SK-N-SH (cell line): ENCODE measurements at regions not wholly inside any gene's neighbourhood (a gene's known extent, or its start where the extent isn't known, plus 50 kb on each side); places are given as distances from the start of the nearest gene placed in this dataset.

Experiments used
- CTCF ChIA-PET: fragments of 300-600, 350-600 bp; formaldehyde crosslinking; extraction: SDS; loops from one replicate; lab custom pipeline; 2021; lab: Yijun Ruan, JAX
- POLR2A ChIA-PET: fragments of 350-600 bp; sonication (Branson Sonifier 250); formaldehyde crosslinking; extraction: SDS; loops from one replicate; lab custom pipeline; 2020; ENCODE audit warnings: antibody characterized with exemption, inconsistent platforms; lab: Yijun Ruan, JAX
- DNase-seq: peaks from one replicate; pipeline ENCODE4 v3.0.0; 2012
- H2AFZ ChIP-seq: fragments of 200-600 bp; sonication (generic); 2 replicates; pipeline ENCODE4 v1.8.1; 2016; ENCODE audit warnings: antibody characterized with exemption, mild to moderate bottlenecking, low read depth
- H3F3A ChIP-seq: fragments of 200-600 bp; sonication (generic); replicated peaks from 2 replicates; pipeline ENCODE3; 2016; ENCODE audit warnings: antibody characterized with exemption, mild to moderate bottlenecking; ENCODE audit not compliant: insufficient read depth
- H3K27ac ChIP-seq, 2 experiments: fragments of 200-500 bp in 1 of 2; fragments of 200-600 bp in 1 of 2; sonication (Bioruptor generic) in 1 of 2; sonication (generic), shearing (Covaris generic) in 1 of 2; 2 replicates each; pipeline versions ENCODE4 v1.5.1 to v1.6.1; 2014 to 2016; ENCODE audit warnings: low read depth in 2 of 2, inconsistent platforms in 1 of 2, low read length in 1 of 2, mild to moderate bottlenecking in 1 of 2, mixed read lengths in 1 of 2
- H3K27me3 ChIP-seq: fragments of 200-600 bp; sonication (generic), shearing (Covaris generic); 2 replicates; pipeline ENCODE4 v1.6.1; 2016; ENCODE audit warnings: mixed run types; ENCODE audit not compliant: insufficient read depth
- H3K36me3 ChIP-seq, 2 experiments: fragments of 200-500 bp in 1 of 2; fragments of 200-600 bp in 1 of 2; sonication (Bioruptor generic) in 1 of 2; sonication (generic) in 1 of 2; replicated peaks in 1 of 2; 2 replicates each; pipeline versions ENCODE3 to v1.5.1; 2014 to 2016; ENCODE audit warnings: low read length in 1 of 2, mild to moderate bottlenecking in 1 of 2; ENCODE audit not compliant: insufficient read depth in 2 of 2, control insufficient read depth in 1 of 2
- H3K4me1 ChIP-seq, 2 experiments: fragments of 200-500 bp in 1 of 2; fragments of 200-600 bp in 1 of 2; sonication (Bioruptor generic) in 1 of 2; sonication (generic), shearing (Covaris generic) in 1 of 2; 2 replicates each; pipeline versions ENCODE4 v1.5.1 to v1.6.1; 2014 to 2016; ENCODE audit warnings: low read depth in 1 of 2, low read length in 1 of 2, mixed run types in 1 of 2; ENCODE audit not compliant: insufficient read depth in 2 of 2, control insufficient read depth in 1 of 2
- H3K4me2 ChIP-seq: fragments of 200-600 bp; sonication (generic), shearing (Covaris generic); 2 replicates; pipeline ENCODE4 v1.6.1; 2017; ENCODE audit warnings: mixed run types
- H3K4me3 ChIP-seq, 2 experiments: fragments of 200-500 bp in 1 of 2; fragments of 200-600 bp in 1 of 2; sonication (Bioruptor generic) in 1 of 2; sonication (generic), shearing (Covaris generic) in 1 of 2; 2 replicates each; pipeline versions ENCODE4 v1.5.1 to v1.8.1; 2014 to 2016; ENCODE audit warnings: low read depth in 2 of 2, inconsistent platforms in 1 of 2, low read length in 1 of 2, mild to moderate bottlenecking in 1 of 2, mixed read lengths in 1 of 2, moderate library complexity in 1 of 2
- H3K79me2 ChIP-seq: fragments of 200-600 bp; sonication (generic); 2 replicates; pipeline ENCODE4 v1.8.1; 2017; ENCODE audit warnings: mild to moderate bottlenecking; ENCODE audit not compliant: insufficient read depth
- H3K9ac ChIP-seq: fragments of 200-600 bp; sonication (generic); 2 replicates; pipeline ENCODE4 v1.6.1; 2017; ENCODE audit warnings: mixed run types
- H3K9me2 ChIP-seq: fragments of 200-600 bp; sonication (generic); 2 replicates; pipeline ENCODE4 v1.6.1; 2017; ENCODE audit warnings: mixed run types
- H3K9me3 ChIP-seq: fragments of 200-600 bp; sonication (generic); 2 replicates; pipeline ENCODE4 v1.6.1; 2017; ENCODE audit warnings: mixed run types, mild to moderate bottlenecking, moderate library complexity
- H4K20me1 ChIP-seq: fragments of 200-600 bp; sonication (generic); 2 replicates; pipeline ENCODE4 v1.6.1; 2017; ENCODE audit warnings: mild to moderate bottlenecking, mixed run types; ENCODE audit not compliant: insufficient read depth
- CHD2 ChIP-seq: fragments of 150-350 bp; IDR thresholded peaks from 2 replicates; pipeline ENCODE4 v1.6.1; 2018; ENCODE audit warnings: low read length; ENCODE audit not compliant: partially characterized antibody
- EP300 ChIP-seq, 2 experiments: IDR thresholded peaks; 2 replicates each; pipeline versions ENCODE4 v1.4.0 to v1.6.1; 2012; ENCODE audit warnings: borderline replicate concordance in 1 of 2, low read depth in 1 of 2, low read length in 1 of 2
- FOSL2 ChIP-seq: IDR thresholded peaks from 2 replicates; pipeline ENCODE4 v1.4.0; 2012; ENCODE audit warnings: low read depth, mild to moderate bottlenecking, moderate library complexity, borderline replicate concordance
- FOXJ3 ChIP-seq: sonication (generic); formaldehyde crosslinking; IDR thresholded peaks from 2 replicates; pipeline ENCODE4 v1.5.1; 2020; ENCODE audit warnings: mild to moderate bottlenecking, missing genetic modification reagents
- FOXM1 ChIP-seq: IDR thresholded peaks from 2 replicates; pipeline ENCODE4 v1.4.0; 2012; ENCODE audit warnings: low read depth, mild to moderate bottlenecking
- GATA2 ChIP-seq: sonication (generic); formaldehyde crosslinking; IDR thresholded peaks from 2 replicates; pipeline ENCODE4 v1.5.0; 2020; ENCODE audit warnings: mild to moderate bottlenecking, missing genetic modification reagents
- JUND ChIP-seq: IDR thresholded peaks from 2 replicates; pipeline ENCODE4 v1.4.0; 2012
- MEF2A ChIP-seq: IDR thresholded peaks from 2 replicates; pipeline ENCODE4 v1.4.0; 2012; ENCODE audit warnings: low read depth, borderline replicate concordance
- MXI1 ChIP-seq: IDR thresholded peaks from 2 replicates; pipeline ENCODE4 v1.6.1; 2012; ENCODE audit warnings: mild to moderate bottlenecking, low read depth, low read length, improper control_type of control experiment
- NFIC ChIP-seq: IDR thresholded peaks from 2 replicates; pipeline ENCODE4 v1.4.0; 2012; ENCODE audit warnings: borderline replicate concordance
- NRF1 ChIP-seq: IDR thresholded peaks from 2 replicates; pipeline ENCODE4 v1.6.1; 2012; ENCODE audit warnings: low read depth, mild to moderate bottlenecking, low read length
- POLR2AphosphoS5 ChIP-seq: IDR thresholded peaks from 2 replicates; pipeline ENCODE4 v1.6.1; 2012; ENCODE audit warnings: low read depth, low read length
- RAD21 ChIP-seq: IDR thresholded peaks from 2 replicates; pipeline ENCODE4 v1.6.1; 2012; ENCODE audit warnings: mild to moderate bottlenecking, low read length
- RCOR1 ChIP-seq: fragments of 150-350 bp; IDR thresholded peaks from 2 replicates; pipeline ENCODE4 v1.6.1; 2017; ENCODE audit warnings: antibody characterized with exemption, low read length
- RXRA ChIP-seq: IDR thresholded peaks from 2 replicates; pipeline ENCODE4 v1.4.0; 2012; ENCODE audit warnings: low read depth, mild to moderate bottlenecking, borderline replicate concordance
- SMC3 ChIP-seq: IDR thresholded peaks from 2 replicates; pipeline ENCODE4 v1.6.1; 2012; ENCODE audit warnings: low read depth, low read length, improper control_type of control experiment
- TAF1 ChIP-seq: IDR thresholded peaks from 2 replicates; pipeline ENCODE4 v1.6.1; 2012; ENCODE audit warnings: low read depth, mild to moderate bottlenecking, low read length, moderate library complexity, borderline replicate concordance
- TCF12 ChIP-seq: IDR thresholded peaks from 2 replicates; pipeline ENCODE4 v1.4.0; 2012
- TEAD4 ChIP-seq: IDR thresholded peaks from 2 replicates; pipeline ENCODE4 v1.4.0; 2012; ENCODE audit warnings: mild to moderate bottlenecking, borderline replicate concordance; ENCODE audit not compliant: insufficient read depth
- YY1 ChIP-seq: IDR thresholded peaks from 2 replicates; pipeline ENCODE4 v1.4.0; 2012; ENCODE audit warnings: low read depth, mild to moderate bottlenecking
- WGBS: methylation state at CpG from one replicate; pipeline ENCODE4 v1.1.6; 2017; ENCODE audit warnings: low lambda C conversion rate; 5-methylcytosine and 5-hydroxymethylcytosine counted together
- TF ChIP-seq, protein P1 (sequence below): IDR thresholded peaks from 2 replicates; pipeline ENCODE4 v1.4.0; 2012; ENCODE audit warnings: low read depth, borderline replicate concordance
- TF ChIP-seq, protein P2 (sequence below): IDR thresholded peaks from 2 replicates; pipeline ENCODE4; 2012
- TF ChIP-seq, protein P3 (sequence below): fragments of 150-350 bp; IDR thresholded peaks from 2 replicates; pipeline ENCODE4 v1.6.1; 2017; ENCODE audit warnings: antibody characterized with exemption, low read length, low read depth, borderline replicate concordance
- TF ChIP-seq, protein P4 (sequence below): IDR thresholded peaks from 2 replicates; pipeline ENCODE4 v1.6.1; 2012; ENCODE audit warnings: mild to moderate bottlenecking, low read depth, low read length, moderate library complexity
- TF ChIP-seq, protein P5 (sequence below): IDR thresholded peaks from 2 replicates; pipeline ENCODE4 v1.4.0; 2012; ENCODE audit warnings: low read depth

DNA sequence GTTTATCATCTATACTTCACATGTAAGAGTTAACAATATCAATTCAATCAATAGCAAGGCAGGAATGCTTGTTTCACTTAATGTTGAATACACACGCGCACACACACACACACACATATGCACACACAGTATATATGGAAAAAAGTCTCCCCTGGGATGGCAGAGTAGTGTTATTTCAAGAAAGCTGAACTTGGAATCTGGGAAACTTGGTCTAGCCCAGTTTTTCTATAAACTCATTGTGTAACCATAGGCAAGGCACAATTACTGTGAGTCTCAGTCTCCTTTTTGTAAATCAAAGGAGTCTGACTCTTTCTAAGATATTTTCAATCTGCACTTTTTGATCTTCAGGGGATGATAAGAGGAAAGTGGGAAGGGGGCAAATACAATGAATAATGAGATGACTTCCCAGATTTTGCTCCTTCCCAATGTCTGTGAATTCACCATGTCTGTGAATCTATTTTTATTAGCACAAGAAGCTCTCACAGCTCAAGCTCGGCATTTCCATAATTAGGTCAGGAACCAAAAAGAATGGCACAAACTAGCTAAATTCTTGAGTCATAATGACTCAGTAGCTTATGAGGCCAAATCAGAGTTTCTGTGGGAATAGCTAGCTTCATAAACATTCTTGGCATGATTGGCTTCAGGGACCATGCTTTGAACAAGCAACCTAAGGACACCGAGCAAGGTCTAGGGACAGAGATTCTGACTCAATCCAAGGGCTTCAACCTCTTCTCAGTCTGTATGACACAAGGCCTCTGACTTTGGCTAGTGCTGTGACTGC lies 227.4 kb upstream of the DCBLD2 start:
- H3K4me2 ChIP-seq = peak overlapping the region; percentile 21; the same call in 1 of the 2 replicates
- H3K27me3 ChIP-seq = no peaks in the 10 kb centered on the region
- peaks cover 29% of the 10 kb centered on the region for H3F3A ChIP-seq
- H3K79me2 ChIP-seq = no peaks in the 10 kb centered on the region
- no peaks in the 10 kb centered on the region; a peak in 1 of 4 replicates for H3K4me1 ChIP-seq
- H3K27ac ChIP-seq = peak overlapping the region; percentile 25 to 93; a peak in 3 of 4 replicates
- ChIA-PET POLR2A (no interaction called here), CTCF (interaction anchor here (1.6 kb wide), 1 partner anchor 44 kb away, joined by 3 read pairs; no protein-coding TSS in a partner anchor)
- DNase-seq = no peak
- H4K20me1 ChIP-seq = no peaks in the 10 kb centered on the region
- H3K36me3 ChIP-seq = no peaks in the 10 kb centered on the region
- H3K9me2 ChIP-seq = no peaks in the 10 kb centered on the region
- 8% methylated on average over 4 of the region's 4 CpGs for WGBS
- H2AFZ ChIP-seq = peak overlapping the region; percentile 35; the same call in 1 of the 2 replicates
- H3K4me3 ChIP-seq = peak overlapping the region in 1 of 2 experiments; percentile 9; a peak in 1 of 4 replicates
- peak overlapping the region; percentile 39; the same call in 1 of the 2 replicates for H3K9ac ChIP-seq
- no peaks in the 10 kb centered on the region for H3K9me3 ChIP-seq
- TF ChIP-seq JUND (peak; percentile 75), MEF2A (peak; percentile 68; the same call in 1 of the 2 replicates), FOXJ3 (no peak), EP300 (IDR thresholded peaks at IDR 0.05; ENCODE audit: borderline replicate concordance in 1 of 2, low read depth in 1 of 2, low read length in 1 of 2) (peak in 1 of 2 experiments; percentile 74; a peak in 1 of 4 replicates), CHD2 (no peak), NFIC (peak; percentile 83), POLR2AphosphoS5 (peak; percentile 25; the same call in 1 of the 2 replicates), YY1 (no peak), TAF1 (no peak), GATA2 (no peak), RAD21 (no peak), NRF1 (no peak), RCOR1 (no peak), RXRA (peak; percentile 51; the same call in 1 of the 2 replicates), SMC3 (no peak), FOSL2 (peak; percentile 89), FOXM1 (no peak), TCF12 (peak; percentile 79), MXI1 (no peak), TEAD4 (peak; percentile 75; the same call in 1 of the 2 replicates)
- TF ChIP-seq, protein P1, sequence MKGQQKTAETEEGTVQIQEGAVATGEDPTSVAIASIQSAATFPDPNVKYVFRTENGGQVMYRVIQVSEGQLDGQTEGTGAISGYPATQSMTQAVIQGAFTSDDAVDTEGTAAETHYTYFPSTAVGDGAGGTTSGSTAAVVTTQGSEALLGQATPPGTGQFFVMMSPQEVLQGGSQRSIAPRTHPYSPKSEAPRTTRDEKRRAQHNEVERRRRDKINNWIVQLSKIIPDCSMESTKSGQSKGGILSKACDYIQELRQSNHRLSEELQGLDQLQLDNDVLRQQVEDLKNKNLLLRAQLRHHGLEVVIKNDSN = no peak
- TF ChIP-seq, protein P2, sequence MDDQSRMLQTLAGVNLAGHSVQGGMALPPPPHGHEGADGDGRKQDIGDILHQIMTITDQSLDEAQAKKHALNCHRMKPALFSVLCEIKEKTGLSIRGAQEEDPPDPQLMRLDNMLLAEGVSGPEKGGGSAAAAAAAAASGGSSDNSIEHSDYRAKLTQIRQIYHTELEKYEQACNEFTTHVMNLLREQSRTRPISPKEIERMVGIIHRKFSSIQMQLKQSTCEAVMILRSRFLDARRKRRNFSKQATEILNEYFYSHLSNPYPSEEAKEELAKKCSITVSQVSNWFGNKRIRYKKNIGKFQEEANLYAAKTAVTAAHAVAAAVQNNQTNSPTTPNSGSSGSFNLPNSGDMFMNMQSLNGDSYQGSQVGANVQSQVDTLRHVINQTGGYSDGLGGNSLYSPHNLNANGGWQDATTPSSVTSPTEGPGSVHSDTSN = peak; percentile 26; the same call in 1 of the 2 replicates
- TF ChIP-seq, protein P3, sequence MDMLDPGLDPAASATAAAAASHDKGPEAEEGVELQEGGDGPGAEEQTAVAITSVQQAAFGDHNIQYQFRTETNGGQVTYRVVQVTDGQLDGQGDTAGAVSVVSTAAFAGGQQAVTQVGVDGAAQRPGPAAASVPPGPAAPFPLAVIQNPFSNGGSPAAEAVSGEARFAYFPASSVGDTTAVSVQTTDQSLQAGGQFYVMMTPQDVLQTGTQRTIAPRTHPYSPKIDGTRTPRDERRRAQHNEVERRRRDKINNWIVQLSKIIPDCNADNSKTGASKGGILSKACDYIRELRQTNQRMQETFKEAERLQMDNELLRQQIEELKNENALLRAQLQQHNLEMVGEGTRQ = no peak
- TF ChIP-seq, protein P4, sequence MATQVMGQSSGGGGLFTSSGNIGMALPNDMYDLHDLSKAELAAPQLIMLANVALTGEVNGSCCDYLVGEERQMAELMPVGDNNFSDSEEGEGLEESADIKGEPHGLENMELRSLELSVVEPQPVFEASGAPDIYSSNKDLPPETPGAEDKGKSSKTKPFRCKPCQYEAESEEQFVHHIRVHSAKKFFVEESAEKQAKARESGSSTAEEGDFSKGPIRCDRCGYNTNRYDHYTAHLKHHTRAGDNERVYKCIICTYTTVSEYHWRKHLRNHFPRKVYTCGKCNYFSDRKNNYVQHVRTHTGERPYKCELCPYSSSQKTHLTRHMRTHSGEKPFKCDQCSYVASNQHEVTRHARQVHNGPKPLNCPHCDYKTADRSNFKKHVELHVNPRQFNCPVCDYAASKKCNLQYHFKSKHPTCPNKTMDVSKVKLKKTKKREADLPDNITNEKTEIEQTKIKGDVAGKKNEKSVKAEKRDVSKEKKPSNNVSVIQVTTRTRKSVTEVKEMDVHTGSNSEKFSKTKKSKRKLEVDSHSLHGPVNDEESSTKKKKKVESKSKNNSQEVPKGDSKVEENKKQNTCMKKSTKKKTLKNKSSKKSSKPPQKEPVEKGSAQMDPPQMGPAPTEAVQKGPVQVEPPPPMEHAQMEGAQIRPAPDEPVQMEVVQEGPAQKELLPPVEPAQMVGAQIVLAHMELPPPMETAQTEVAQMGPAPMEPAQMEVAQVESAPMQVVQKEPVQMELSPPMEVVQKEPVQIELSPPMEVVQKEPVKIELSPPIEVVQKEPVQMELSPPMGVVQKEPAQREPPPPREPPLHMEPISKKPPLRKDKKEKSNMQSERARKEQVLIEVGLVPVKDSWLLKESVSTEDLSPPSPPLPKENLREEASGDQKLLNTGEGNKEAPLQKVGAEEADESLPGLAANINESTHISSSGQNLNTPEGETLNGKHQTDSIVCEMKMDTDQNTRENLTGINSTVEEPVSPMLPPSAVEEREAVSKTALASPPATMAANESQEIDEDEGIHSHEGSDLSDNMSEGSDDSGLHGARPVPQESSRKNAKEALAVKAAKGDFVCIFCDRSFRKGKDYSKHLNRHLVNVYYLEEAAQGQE = no peak
- TF ChIP-seq, protein P5, sequence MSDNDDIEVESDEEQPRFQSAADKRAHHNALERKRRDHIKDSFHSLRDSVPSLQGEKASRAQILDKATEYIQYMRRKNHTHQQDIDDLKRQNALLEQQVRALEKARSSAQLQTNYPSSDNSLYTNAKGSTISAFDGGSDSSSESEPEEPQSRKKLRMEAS = no peak
